ENCODE measurements at regions not wholly inside any gene's neighbourhood (a gene's known extent, or its start where the extent isn't known, plus 50 kb on each side); places are given as distances from the start of the nearest gene placed in this dataset.

GRCh38 chr9:108297073-108297472 is 558.7 kb downstream of the ACTL7B start:
- H3K4me3 ChIP-seq (ENCODE audit: low read depth, low read length) = no peak overlapping the region
- no peak for TF ChIP-seq CTCF (IDR thresholded peaks at IDR 0.05; ENCODE audit: borderline replicate concordance, insufficient read depth, low read depth, low read length)

- no peak for TF ChIP-seq CTCF (IDR thresholded peaks at IDR 0.05; ENCODE audit: borderline replicate concordance, insufficient read depth, low read depth, low read length)
- H3K4me3 ChIP-seq (ENCODE audit: low read depth, low read length) = no peak overlapping the region
These were observed 559.7 kb downstream of the ACTL7B start for GRCh38 chr9:108296056-108296455.

GRCh38 chr9:108291586-108291932 is 564.2 kb downstream of the ACTL7B start:
- no peak for TF ChIP-seq CTCF (IDR thresholded peaks at IDR 0.05; ENCODE audit: borderline replicate concordance, insufficient read depth, low read depth, low read length)
- no peak overlapping the region for H3K4me3 ChIP-seq (ENCODE audit: low read depth, low read length)

GRCh38 chr9:108290839-108291585 is 564.8 kb downstream of the ACTL7B start:
- no peak overlapping the region for H3K4me3 ChIP-seq (ENCODE audit: low read depth, low read length)
- no peak for TF ChIP-seq CTCF (IDR thresholded peaks at IDR 0.05; ENCODE audit: borderline replicate concordance, insufficient read depth, low read depth, low read length)

GRCh38 chr9:108286638-108287206 is 569.1 kb downstream of the ACTL7B start:
- TF ChIP-seq CTCF (IDR thresholded peaks at IDR 0.05; ENCODE audit: borderline replicate concordance, insufficient read depth, low read depth, low read length) = no peak
- no peak overlapping the region for H3K4me3 ChIP-seq (ENCODE audit: low read depth, low read length)

GRCh38 chr9:108283696-108284095 is 572.1 kb downstream of the ACTL7B start:
- no peak overlapping the region for H3K4me3 ChIP-seq (ENCODE audit: low read depth, low read length)
- no peak for TF ChIP-seq CTCF (IDR thresholded peaks at IDR 0.05; ENCODE audit: borderline replicate concordance, insufficient read depth, low read depth, low read length)

- TF ChIP-seq CTCF (IDR thresholded peaks at IDR 0.05; ENCODE audit: borderline replicate concordance, insufficient read depth, low read depth, low read length) = peak; percentile 31; the same call in 1 of the 2 replicates
- H3K4me3 ChIP-seq (ENCODE audit: low read depth, low read length) = no peak overlapping the region
These were observed 572.9 kb downstream of the ACTL7B start for GRCh38 chr9:108282872-108283271.

Measured in GM12875 (cell line).